Cardiac septum (tissue), 1 donor: ENCODE measurements at regions not wholly inside any gene's neighbourhood (a gene's known extent, or its start where the extent isn't known, plus 50 kb on each side); places are given as distances from the start of the nearest gene placed in this dataset.
"Not testable (repeated sequence)": the region's sequence is repeated elsewhere in the genome, so short reads cannot be mapped to it uniquely, and the experiment has no call there.

Source experiments
- DNase-seq: peaks from one replicate; pipeline ENCODE4 v3.0.0-alpha.2; 2020; ENCODE audit warnings: low spot score
- intact Hi-C: fragments of 100-400 bp; cut with DNase I; formaldehyde crosslinking; loops from one replicate; pipeline ENCODE4 v1.14.0; 2022
- donor health status: DM: no; HTN: no; CAD: no.

- intact Hi-C loops: no loop called here
- DNase-seq: no peak
Observed at GRCh38 chr13:23947893-23948292, 50.6 kb upstream of the C1QTNF9B start.

GRCh38 chr13:23949200-23949599 lies 51.9 kb upstream of the C1QTNF9B start:
- DNase-seq: no peak
- intact Hi-C loops: no loop called here

GRCh38 chr13:23949736-23950135 lies 52.4 kb upstream of the C1QTNF9B start:
- intact Hi-C loops: no loop called here
- no peak for DNase-seq

GRCh38 chr13:23950736-23951510 lies 53.6 kb upstream of the C1QTNF9B start:
- no peak for DNase-seq
- intact Hi-C loops: no loop called here

- DNase-seq: no peak
- intact Hi-C loops: no loop called here
Observed at GRCh38 chr13:23952796-23953195, 55.5 kb upstream of the C1QTNF9B start.

GRCh38 chr13:23953860-23954512 lies 56.7 kb upstream of the C1QTNF9B start:
- no peak for DNase-seq
- intact Hi-C loops: no loop called here

- intact Hi-C loops: no loop called here
- no peak for DNase-seq
Observed at GRCh38 chr13:23955064-23955463, 57.8 kb upstream of the C1QTNF9B start.

- no peak for DNase-seq
- intact Hi-C loops: no loop called here
Observed at GRCh38 chr13:23956106-23956505, 58.8 kb upstream of the C1QTNF9B start.

GRCh38 chr13:23957981-23958380 lies 60.7 kb upstream of the C1QTNF9B start:
- no peak for DNase-seq
- intact Hi-C loops: no loop called here

- intact Hi-C loops: no loop called here
- no peak for DNase-seq
Observed at GRCh38 chr13:23959231-23959862, 62.0 kb upstream of the C1QTNF9B start.

GRCh38 chr13:23960566-23961156 lies 63.4 kb upstream of the C1QTNF9B start:
- intact Hi-C loops: no loop called here
- no peak for DNase-seq

- DNase-seq: no peak
- intact Hi-C loops: no loop called here
Observed at GRCh38 chr13:23963184-23963931, 66.1 kb upstream of the C1QTNF9B start.

- no peak for DNase-seq
- intact Hi-C loops: no loop called here
Observed at GRCh38 chr13:23963947-23964346, 66.6 kb upstream of the C1QTNF9B start.

- no peak for DNase-seq
- intact Hi-C loops: no loop called here
Observed at GRCh38 chr13:23965346-23965745, 68.0 kb upstream of the C1QTNF9B start.

- intact Hi-C loops: no loop called here
Observed at GRCh38 chr13:23966221-23966690, 69.0 kb upstream of the C1QTNF9B start.

GRCh38 chr13:23966691-23967615 lies 69.7 kb upstream of the C1QTNF9B start:
- intact Hi-C loops: no loop called here
- DNase-seq: no peak

More at GRCh38 chr13:23966221-23966690, 69.0 kb upstream of the C1QTNF9B start:
- no peak for DNase-seq

- DNase-seq, intact Hi-C loops: not testable (repeated sequence)
Observed at GRCh38 chr13:23967792-23968191, 70.5 kb upstream of the C1QTNF9B start.

- intact Hi-C loops: no loop called here
- no peak for DNase-seq
Observed at GRCh38 chr13:23969647-23970046, 72.3 kb upstream of the C1QTNF9B start.
